ENCODE measurements at regions not wholly inside any gene's neighbourhood (a gene's known extent, or its start where the extent isn't known, plus 50 kb on each side); places are given as distances from the start of the nearest gene placed in this dataset.

DNA sequence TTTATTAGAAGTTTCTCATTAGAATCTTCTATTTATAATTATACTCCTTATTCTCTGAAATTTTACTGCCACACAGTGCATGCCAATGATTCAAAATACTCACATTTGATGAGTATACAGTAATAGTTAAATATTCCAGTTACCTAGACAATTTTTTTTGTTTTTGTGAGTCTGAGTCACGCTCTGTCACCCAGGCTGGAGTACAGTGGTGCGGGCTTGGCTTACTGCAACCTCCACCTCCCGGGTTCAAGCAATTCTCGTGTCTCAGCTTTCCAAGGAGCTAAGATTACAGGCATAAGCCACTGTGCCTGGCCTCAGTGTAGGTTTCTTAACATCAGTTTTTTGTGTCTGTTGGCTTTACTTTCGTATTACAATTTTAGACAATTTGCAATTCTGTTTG, 87.1 kb downstream of the ZNF486 start:
- Histone ChIP-seq H3K4me3 (replicated peaks; ENCODE audit: insufficient read depth, low read length) (no peak overlapping the region), H3K27me3 (ENCODE audit: insufficient read depth, poor library complexity, severe bottlenecking) (no peaks in the 10 kb centered on the region), H3K27ac (replicated peaks) (no peak overlapping the region)
- no peak for DNase-seq (ENCODE audit: low read depth in 1 of 2, low spot score in 1 of 2)
- no peak for TF ChIP-seq CTCF (IDR thresholded peaks at IDR 0.05; ENCODE audit: insufficient read depth, low read length)
- no peak for TF ChIP-seq SPI1 (IDR thresholded peaks at IDR 0.05; ENCODE audit: borderline replicate concordance, low read depth)
- TF ChIP-seq GABPA (IDR thresholded peaks at IDR 0.05; ENCODE audit: low read depth), result no peak
- TF ChIP-seq REST (IDR thresholded peaks at IDR 0.05; ENCODE audit: insufficient replicate concordance, low read depth), result no peak

GRCh38 chr19:20252613-20253012, 85.6 kb downstream of the ZNF486 start:
- Histone ChIP-seq H3K4me3 (replicated peaks; ENCODE audit: insufficient read depth, low read length) (no peak overlapping the region), H3K27ac (replicated peaks) (no peak overlapping the region), H3K27me3 (ENCODE audit: insufficient read depth, poor library complexity, severe bottlenecking) (no peaks in the 10 kb centered on the region)
- DNase-seq (ENCODE audit: low read depth in 1 of 2, low spot score in 1 of 2), result no peak
- no peak for TF ChIP-seq POLR2AphosphoS5 (IDR thresholded peaks at IDR 0.05; ENCODE audit: low read depth)
- TF ChIP-seq GABPA (IDR thresholded peaks at IDR 0.05; ENCODE audit: low read depth), result no peak
- no peak for TF ChIP-seq REST (IDR thresholded peaks at IDR 0.05; ENCODE audit: insufficient replicate concordance, low read depth)
- no peak for TF ChIP-seq SPI1 (IDR thresholded peaks at IDR 0.05; ENCODE audit: borderline replicate concordance, low read depth)

- Histone ChIP-seq H3K4me3 (replicated peaks; ENCODE audit: insufficient read depth, low read length) (no peak overlapping the region), H3K27me3 (ENCODE audit: insufficient read depth, poor library complexity, severe bottlenecking) (no peaks in the 10 kb centered on the region), H3K27ac (replicated peaks) (no peak overlapping the region)
- TF ChIP-seq CTCF (IDR thresholded peaks at IDR 0.05; ENCODE audit: insufficient read depth, low read length) (no peak), POLR2AphosphoS5 (IDR thresholded peaks at IDR 0.05; ENCODE audit: low read depth) (no peak), SPI1 (IDR thresholded peaks at IDR 0.05; ENCODE audit: borderline replicate concordance, low read depth) (no peak), REST (IDR thresholded peaks at IDR 0.05; ENCODE audit: insufficient replicate concordance, low read depth) (no peak), GABPA (IDR thresholded peaks at IDR 0.05; ENCODE audit: low read depth) (no peak)
- no peak for DNase-seq (ENCODE audit: low read depth in 1 of 2, low spot score in 1 of 2)
Observed at GRCh38 chr19:20250627-20251026, 83.6 kb downstream of the ZNF486 start.

DNA sequence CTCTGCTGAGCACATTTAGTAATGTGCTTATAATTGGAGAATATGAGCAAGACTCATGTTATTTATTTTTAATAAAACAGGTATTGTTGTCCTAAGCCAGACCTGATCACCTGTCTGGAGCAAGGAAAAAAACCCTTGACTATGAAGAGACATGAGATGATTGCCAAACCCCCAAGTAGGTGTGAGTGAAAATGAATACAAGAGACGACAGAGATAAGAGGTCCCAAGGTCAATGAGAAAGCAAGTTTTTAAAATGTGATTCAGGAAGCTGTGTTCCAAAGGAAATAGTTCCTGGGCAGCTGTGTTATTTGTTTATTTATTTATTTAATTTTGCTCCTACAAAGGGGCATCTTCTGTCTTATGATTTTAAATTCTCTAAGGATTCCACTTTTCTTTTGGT, 83.1 kb downstream of the ZNF486 start:
- TF ChIP-seq POLR2AphosphoS5 (IDR thresholded peaks at IDR 0.05; ENCODE audit: low read depth), result no peak
- no peak for TF ChIP-seq GABPA (IDR thresholded peaks at IDR 0.05; ENCODE audit: low read depth)
- no peak for TF ChIP-seq CTCF (IDR thresholded peaks at IDR 0.05; ENCODE audit: insufficient read depth, low read length)
- H3K27me3 ChIP-seq (ENCODE audit: insufficient read depth, poor library complexity, severe bottlenecking), result no peaks in the 10 kb centered on the region
- no peak for DNase-seq (ENCODE audit: low read depth in 1 of 2, low spot score in 1 of 2)
- no peak overlapping the region for H3K27ac ChIP-seq (replicated peaks)
- H3K4me3 ChIP-seq (replicated peaks; ENCODE audit: insufficient read depth, low read length), result no peak overlapping the region

Data from HL-60 (cell line).